ENCODE measurements at regions not wholly inside any gene's neighbourhood (a gene's known extent, or its start where the extent isn't known, plus 50 kb on each side); places are given as distances from the start of the nearest gene placed in this dataset.

- no peak overlapping the region for H3K4me3 ChIP-seq (replicated peaks; ENCODE audit: low read depth, low read length)
These were observed 246.0 kb upstream of the SPTLC3 start for GRCh38 chr20:12762725-12763124.

GRCh38 chr20:12763406-12763805 lies 245.4 kb upstream of the SPTLC3 start:
- DNase-seq (ENCODE audit: low read depth), result no peak
- TF ChIP-seq CTCF (IDR thresholded peaks at IDR 0.05; ENCODE audit: low read length, missing control alignments), result no peak
- H3K4me3 ChIP-seq (replicated peaks; ENCODE audit: low read depth, low read length), result no peak overlapping the region

More at GRCh38 chr20:12762725-12763124, 246.0 kb upstream of the SPTLC3 start:
- no peak for TF ChIP-seq CTCF (IDR thresholded peaks at IDR 0.05; ENCODE audit: low read length, missing control alignments)
- no peak for DNase-seq (ENCODE audit: low read depth)

- no peak overlapping the region for H3K4me3 ChIP-seq (replicated peaks; ENCODE audit: low read depth, low read length)
- DNase-seq (ENCODE audit: low read depth), result no peak
- no peak for TF ChIP-seq CTCF (IDR thresholded peaks at IDR 0.05; ENCODE audit: low read length, missing control alignments)
These were observed 244.7 kb upstream of the SPTLC3 start for GRCh38 chr20:12764053-12764452.

- DNase-seq (ENCODE audit: low read depth), result no peak
- TF ChIP-seq CTCF (IDR thresholded peaks at IDR 0.05; ENCODE audit: low read length, missing control alignments), result no peak
- H3K4me3 ChIP-seq (replicated peaks; ENCODE audit: low read depth, low read length), result no peak overlapping the region
These were observed 243.9 kb upstream of the SPTLC3 start for GRCh38 chr20:12764851-12765250.

- H3K4me3 ChIP-seq (replicated peaks; ENCODE audit: low read depth, low read length), result no peak overlapping the region
- DNase-seq (ENCODE audit: low read depth), result no peak
- no peak for TF ChIP-seq CTCF (IDR thresholded peaks at IDR 0.05; ENCODE audit: low read length, missing control alignments)
These were observed 234.8 kb upstream of the SPTLC3 start for GRCh38 chr20:12773936-12774335.

- no peak for TF ChIP-seq CTCF (IDR thresholded peaks at IDR 0.05; ENCODE audit: low read length, missing control alignments)
- H3K4me3 ChIP-seq (replicated peaks; ENCODE audit: low read depth, low read length), result no peak overlapping the region
- DNase-seq (ENCODE audit: low read depth), result no peak
These were observed 233.7 kb upstream of the SPTLC3 start for GRCh38 chr20:12775041-12775440.

- DNase-seq (ENCODE audit: low read depth), result no peak
- no peak overlapping the region for H3K4me3 ChIP-seq (replicated peaks; ENCODE audit: low read depth, low read length)
- no peak for TF ChIP-seq CTCF (IDR thresholded peaks at IDR 0.05; ENCODE audit: low read length, missing control alignments)
These were observed 231.8 kb upstream of the SPTLC3 start for GRCh38 chr20:12777016-12777415.

Measured in fibroblast of pulmonary artery (primary cell).